HG02798 (cell line): ENCODE measurements at regions not wholly inside any gene's neighbourhood (a gene's known extent, or its start where the extent isn't known, plus 50 kb on each side); places are given as distances from the start of the nearest gene placed in this dataset.

ENCODE experiments used
- ATAC-seq: cut with Tn5 transposase; IDR thresholded peaks from one replicate; pipeline ENCODE4 v1.9.1; 2021; ENCODE audit warnings: mild to moderate bottlenecking; ENCODE audit not compliant: unreplicated experiment, poor library complexity

DNA sequence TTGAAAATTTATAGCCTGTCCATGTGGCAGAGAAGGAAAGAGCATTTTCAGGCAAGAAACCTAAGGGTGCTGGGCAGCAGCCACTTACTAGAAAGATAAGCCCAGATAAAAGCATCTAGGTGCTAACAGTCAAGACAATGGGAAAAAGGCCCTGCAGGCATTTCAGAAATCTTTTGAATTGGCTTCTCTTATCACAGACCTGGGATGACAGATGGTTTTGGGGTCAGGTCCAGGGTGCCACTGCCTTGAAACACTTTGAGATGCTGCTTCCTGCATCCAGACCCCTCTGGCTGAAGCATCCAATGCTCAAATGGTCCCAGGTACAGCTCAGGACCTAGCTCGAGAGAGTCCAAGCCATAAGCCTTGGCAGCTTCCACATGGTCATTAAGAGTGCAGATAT, 466.5 kb downstream of the FSCB start:
- no peak for ATAC-seq

DNA sequence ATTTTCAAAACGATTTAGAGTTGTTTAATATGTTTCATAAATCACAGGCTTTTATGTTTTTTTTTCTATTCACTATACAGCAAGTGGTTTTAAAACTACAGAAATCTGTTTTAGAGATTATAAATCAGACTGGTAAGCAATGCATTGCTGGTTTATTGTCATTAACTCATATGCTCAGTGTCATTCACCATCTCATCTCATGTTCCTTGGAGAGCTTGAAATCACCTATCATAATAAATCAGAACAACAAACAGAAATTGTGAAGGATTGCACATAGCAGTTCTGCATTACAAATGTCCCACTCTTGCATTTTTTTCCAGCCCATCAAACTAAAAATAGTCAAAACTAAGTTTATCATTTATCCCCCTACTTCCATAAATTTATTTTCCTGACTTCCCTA, 470.8 kb downstream of the FSCB start:
- no peak for ATAC-seq

DNA sequence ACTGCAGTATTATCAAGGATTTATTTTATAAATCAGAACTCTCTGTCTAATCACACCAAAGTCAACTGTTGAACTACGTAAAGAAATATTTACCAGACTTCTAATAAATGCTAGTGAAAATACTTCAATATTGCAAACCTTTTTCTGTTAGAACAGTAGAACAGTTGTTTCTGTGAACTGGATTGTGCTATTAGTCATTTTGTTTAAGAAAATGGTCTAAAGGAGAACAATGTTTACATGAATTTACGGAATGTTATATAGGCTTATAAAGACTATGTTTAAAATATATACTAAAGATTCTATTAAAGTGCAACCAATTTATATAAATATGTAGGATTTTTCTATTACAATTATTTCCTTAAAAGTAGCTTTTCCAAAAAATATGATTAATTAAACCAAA, 471.4 kb downstream of the FSCB start:
- ATAC-seq = no peak

DNA sequence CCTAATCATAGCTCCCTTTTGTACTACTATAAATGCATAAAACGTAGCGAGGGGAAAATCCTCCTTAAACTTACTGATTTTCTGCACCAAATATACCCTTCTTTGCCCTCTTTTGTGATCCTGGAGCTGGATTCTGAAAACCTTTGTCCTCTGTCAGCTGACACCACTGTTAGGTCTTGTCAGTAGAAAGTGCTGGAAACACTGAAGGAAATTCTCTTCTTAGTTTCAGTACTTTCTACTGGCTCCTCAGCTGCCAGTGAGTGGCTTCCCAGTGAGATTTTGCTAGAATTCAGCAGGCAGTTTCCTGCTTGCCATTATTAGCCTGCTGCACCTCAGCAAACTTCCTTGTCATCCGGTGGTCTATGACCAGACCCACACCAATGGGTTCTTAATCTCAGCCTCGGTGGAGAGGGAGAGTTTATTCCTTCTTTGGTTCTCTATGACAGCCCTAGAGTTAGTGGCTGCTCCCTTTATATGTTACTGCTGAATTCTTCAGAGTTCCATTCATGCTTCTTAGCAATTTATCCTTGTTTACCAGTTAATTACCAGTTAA, 476.2 kb downstream of the FSCB start:
- no peak for ATAC-seq

DNA sequence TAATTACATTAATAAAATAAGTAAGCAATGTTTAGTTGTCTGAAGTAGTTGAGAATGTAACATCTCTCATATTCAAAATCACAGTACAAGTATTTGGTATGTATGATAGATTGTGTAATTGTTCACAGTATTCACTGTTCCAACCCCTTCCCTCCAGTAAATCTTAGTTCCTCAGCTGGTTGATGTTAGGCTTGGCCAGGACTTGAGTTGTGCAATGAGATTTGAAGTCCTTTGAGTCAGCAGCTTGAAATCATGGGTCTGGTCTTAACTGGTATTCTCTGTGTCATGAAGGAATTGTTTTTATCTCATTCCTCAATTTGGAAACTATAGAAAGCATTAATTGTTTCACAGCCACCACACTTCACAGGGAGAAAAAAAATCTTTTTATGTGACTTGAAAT, 477.1 kb downstream of the FSCB start:
- ATAC-seq = no peak

DNA sequence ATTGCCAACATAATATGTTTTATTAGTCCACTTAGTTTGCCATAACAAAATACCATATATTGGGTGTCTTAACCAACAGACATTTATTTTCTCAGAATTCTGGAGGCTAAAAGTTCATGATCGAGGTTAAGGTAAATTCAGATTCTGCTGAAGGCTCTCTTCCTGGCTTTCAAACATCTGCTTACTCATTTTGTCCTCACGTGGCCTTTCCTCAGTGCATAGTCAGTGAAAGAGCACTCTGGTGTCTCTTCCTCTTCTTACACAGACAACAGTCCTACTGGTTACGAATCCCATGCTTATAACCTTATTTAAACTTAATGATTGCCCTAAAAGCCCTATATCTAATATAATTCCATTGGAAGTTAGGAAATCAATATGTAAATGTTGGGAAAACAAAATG, 479.7 kb downstream of the FSCB start:
- no peak for ATAC-seq

DNA sequence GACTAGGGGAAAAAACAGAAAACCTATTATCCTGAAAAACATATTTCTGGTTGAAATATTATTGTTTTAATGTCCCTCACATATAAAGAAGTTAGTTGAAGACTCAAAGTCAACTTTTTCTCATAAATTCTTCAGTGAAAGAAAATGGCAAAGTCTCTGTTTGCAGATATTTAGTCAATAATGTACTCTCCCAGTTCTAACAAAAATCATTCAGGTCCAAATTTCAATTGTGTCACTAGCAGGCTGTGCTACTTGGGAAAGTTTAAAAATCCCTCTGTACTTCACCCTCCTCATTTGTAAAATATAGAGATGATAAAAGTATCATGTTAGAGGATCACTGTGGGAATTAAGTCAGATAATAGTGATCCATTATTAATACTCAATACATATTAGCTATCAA, 496.5 kb downstream of the FSCB start:
- ATAC-seq = no peak

DNA sequence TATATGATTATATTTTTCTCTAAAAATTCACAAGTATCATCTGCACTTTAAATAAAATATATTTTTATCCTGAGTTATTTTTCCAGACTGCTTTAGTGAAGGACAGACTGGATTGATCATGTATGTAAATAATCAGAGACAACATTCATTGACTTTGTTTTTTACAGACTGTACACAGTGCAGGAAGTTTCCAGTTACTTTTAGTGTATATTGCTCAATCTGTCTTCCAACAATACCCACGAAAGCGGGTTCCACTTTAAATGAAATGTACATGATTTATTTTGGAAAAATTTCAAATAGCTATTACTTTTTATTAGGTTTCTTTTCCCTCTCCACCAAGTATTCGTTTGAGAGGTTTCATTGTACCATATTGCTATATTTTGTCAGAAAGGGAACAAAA, 497.0 kb downstream of the FSCB start:
- no peak for ATAC-seq

DNA sequence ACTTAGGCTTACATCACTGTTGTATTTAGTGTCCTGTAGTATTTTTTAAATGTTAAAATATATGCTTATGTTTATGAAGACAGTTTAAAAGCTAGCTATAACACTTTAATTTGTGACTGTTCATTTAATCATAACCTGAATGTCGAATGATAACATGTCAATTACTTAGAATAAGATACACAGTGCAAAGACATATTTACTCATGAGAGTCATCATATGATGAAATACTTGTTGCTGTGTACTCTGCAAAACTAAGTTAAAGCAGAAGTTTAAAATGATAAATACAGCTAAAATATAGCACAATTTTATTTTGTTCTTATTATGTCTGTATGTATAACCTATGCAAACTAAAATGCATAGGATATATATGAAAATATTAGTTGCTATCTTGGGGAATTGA, 497.4 kb downstream of the FSCB start:
- ATAC-seq = no peak

DNA sequence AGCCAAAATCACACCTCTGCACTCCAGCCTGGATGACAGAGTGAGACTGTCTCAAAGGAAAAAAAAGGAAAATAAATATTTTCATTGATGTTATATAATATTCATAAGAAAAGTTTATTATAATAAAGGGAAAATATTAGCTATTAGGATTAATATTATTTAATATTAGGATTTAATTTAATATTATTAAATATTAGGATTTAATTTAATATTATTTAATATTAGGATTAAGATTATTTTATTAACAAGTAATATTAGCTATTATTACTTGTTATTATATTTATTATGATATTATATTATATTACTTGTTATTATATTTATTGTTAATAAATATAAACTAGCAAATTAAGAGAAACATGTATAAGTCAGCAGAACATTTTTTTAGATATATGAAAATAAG, 518.1 kb downstream of the FSCB start:
- ATAC-seq = no peak

DNA sequence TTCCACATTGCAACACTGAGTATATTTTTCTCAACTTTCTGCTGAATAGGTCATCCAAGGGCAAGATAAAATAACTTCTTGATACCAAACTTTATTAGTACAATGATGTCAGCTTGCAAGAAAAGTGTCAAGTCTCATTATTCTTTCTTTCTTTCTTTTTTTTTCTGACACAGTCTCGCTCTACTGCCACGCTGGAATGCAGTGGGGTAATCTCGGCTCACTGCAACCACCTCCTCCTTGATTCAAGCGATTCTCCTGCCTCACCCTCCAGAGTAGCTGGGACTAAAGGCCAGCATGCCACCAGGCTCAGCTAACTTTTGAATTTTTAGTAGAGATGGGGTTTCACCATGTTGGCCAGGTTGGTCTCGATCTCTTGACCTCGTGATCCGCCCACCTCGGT, 523.4 kb downstream of the FSCB start:
- ATAC-seq = no peak

DNA sequence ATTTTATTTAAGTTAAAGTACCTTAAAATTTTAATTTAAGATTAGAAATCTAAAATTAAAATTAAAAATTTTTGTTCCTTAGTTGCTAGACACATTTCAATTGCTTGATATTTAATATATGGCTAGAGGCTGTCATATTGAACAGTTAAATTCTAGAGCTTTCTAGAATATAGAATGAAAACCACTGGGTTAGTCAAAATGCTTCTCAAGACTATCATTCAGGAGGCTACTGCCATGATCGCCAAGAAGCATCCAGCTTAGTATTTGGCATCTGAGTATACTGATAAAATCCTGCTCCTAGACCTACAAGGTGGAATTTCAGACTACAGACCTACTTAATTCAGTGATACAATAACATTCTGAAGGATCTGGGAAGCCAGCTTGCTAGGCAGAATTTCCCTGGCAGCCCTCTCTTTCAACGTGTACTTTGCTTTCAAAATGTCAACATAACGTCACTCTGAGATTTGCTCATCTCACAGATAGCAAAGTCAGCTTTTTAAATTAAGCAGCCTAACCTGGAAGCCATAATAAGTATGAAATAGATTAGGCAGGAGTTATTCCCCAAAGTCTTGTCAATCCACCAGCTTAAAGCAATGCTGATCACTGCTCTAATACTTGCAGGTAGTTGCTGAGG, 525.8 kb downstream of the FSCB start:
- ATAC-seq = no peak

DNA sequence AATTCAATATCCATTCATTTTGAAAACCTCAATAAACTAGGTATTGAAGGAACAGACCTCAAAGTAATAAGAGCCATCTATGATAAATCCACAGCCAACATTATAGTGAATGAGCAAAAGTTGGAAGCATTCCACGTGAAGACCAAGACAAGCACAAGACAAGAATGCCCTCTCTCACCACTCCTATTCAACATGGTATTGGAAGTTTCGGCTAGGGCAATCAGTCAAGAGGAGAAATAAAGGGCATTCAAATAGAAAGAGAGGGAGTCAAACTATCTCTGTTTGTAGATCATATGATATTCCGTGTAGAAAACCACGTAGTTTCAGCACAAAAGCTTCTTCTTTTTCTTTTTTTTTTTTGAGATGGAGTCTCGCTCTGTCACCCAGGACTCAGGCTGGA, 550.3 kb downstream of the FSCB start:
- no peak for ATAC-seq

DNA sequence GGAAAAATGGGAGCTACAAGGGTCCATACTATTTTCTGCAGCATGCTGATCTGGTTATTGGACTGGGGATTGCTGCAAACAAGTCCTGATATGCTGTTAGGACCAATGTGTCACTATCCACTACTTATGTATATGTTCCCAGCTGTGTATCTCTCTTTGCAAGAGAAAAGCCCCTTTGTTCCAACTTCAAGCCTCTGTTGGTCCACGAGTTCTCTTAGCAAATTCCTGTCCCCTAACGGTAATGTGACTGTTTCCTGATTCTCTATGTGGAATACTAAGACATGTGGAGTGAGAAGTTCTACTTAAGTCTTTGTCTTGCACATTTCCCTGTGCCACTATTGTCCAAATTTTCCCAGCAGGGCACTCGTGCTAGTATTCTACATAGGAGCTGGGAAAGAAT, 557.7 kb downstream of the FSCB start:
- ATAC-seq = no peak

DNA sequence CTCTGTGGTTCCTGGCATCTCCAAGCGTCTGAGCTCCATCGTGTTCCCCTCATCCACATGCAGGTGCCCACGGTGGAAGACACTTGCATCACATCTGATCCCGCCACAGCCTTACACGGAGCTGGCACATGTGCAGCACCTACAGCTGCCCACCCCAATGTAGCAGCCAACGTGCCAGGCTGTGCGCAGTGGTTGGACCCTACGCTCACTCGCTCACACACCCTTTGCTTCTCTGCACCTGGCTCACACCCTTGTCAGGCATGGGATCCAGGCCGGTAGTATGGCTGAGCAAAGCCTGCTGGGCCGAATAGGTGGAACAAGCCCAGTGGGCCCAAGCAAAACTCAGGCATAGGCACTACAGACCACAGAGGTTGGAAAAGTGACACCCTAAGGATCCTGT, 567.2 kb downstream of the FSCB start:
- no peak for ATAC-seq

DNA sequence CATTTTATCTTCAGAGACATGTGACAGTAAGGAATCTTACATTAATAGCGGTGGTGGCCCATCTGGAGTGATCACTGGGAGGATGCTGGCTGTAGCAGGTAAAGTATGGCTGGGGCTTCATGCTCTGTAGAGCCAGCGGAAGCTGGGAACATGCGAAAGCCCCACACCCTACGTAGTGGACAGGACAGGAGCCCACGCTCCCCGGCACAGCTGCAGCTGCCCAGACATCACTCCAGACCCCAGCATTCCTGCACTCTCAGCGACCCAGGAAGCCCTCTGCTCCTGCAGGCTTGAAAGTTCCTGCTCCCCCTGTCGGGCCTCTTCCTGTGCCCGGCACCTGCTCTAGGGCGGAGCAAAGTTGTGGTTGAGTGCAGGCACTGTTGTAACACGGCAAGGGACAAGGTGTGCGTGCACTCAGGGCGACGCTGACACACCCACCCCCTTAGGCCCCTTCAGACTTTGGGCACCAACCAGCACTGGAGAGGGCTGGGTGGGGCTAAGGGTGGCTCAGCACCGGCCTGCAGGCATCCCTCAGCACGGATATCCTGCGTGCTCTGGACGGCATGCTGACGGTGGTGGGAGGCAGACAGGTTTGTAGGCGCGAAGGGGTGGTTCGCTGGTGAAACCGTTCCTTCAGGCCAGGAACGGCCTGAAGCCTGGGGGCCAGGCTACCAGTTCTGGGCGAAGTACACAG, 568.3 kb downstream of the FSCB start:
- no peak for ATAC-seq

DNA sequence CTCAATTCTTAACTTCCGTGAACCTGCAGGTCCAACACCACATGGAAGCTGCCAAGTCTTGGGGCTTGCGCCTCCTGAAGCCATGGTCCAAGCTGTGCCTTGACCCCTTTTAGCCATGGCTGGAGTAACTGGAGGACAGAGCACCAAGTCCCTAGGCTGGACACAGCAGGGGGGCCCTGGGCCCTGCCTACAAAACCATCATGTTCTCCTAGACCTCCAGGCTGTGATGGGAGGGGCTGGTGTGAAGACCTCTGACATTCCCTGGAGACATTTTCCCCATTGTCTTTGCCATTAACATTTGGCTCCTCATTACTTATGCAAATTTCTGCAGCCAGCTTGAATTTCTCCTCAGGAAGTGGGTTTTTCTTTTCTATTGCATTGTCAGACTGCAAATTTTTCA, 570.1 kb downstream of the FSCB start:
- no peak for ATAC-seq

DNA sequence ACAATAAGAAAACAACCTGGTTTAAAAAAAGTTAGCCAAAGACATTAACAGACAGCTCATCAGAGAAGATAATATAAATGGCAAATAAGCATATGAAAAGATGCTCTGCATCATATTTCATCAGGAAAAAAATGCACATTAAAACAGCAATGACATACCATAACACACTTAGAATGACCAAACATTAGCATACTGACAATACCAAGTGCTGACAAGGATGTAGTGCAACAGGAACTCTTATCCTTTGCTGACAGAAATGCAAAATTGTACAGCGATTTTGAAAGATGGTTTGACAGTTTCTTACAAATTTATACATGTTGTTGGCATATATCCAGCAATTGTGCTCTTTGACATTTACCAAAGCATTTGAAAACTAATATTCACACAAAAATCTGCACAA, 573.0 kb downstream of the FSCB start:
- ATAC-seq = no peak

DNA sequence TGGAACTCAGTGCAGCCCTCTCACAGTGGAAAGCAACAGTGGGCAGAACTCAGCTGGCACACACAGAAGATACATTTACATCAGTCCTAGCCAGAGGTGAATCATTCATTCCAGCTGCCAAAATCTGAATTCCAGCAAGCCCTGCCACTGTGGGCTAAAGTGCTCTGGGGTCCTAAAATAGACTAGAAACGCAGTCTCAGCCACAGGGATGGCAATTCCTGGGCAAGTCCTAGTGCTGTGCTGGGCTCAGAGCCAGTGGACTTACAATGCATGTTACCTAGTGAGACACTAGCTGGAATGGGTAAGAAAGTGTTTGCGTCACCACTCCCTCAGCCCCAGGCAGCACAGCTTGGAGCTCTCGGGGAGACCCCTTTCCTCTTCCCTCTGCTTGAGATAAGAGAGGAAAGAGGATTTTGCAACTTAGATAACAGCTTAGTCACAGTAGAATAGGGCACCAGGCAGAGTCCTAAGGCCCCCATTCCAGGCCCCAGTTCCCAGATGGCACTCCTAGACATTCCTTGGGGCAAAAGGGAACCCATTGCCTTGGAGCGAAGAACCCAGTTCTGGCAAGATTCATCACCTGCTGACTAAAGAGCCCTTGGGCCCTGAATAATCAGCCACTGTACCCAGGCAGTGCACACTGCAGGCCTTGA, 592.9 kb downstream of the FSCB start:
- no peak for ATAC-seq

DNA sequence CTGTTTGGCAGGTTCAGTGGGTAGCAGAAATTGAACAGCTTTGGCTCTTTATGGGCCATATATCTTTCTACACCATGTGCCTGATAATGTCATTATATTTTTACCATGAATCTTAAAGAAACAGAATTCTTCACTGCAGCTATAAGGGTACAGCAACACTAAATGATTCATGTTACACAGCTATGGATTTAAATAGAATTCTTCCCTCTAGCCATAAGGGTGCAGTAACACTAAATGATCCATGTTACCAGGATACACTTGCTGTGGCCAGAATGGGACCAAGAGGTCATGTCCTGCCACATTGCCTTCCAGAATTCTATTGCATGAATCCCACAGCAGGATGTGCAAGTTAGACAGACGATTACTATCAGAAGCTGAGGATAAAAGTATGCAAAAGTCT, 603.9 kb downstream of the FSCB start:
- ATAC-seq = no peak

DNA sequence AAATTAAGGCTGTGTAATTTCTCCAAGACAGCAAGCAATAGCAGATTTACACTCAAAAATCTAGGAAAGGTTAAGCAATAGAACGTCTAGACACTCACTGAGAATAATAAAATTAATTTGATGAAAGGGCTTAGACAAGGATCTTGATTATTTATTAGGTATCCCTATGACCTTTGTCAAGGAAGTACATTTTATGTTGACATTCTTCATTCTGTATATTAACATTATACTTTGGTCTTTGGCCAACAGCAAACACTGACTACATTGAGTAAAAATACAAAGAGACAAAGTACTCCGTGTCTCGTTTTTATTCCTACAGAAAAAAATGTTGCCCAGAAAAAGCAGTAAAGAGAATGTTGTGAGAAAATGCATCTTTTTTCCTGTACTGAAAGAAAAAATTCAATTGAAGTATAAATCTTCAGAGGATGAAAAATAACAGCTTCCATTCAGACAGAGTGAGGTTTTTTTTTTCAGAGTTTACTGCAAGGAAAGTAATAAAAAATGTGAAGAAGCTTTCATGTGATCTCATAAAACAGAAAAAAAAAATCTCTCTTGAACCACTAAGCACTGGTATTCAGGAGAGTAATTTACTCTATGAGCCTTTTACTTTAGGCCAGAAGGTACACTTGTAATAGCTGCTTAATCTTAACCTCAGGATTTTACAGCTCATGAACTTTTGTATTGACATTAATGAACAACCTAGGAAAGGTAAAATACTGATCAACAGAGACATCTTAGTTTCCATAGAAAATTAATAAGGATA, 605.0 kb downstream of the FSCB start:
- ATAC-seq = no peak
